ENCODE measurements at regions not wholly inside any gene's neighbourhood (a gene's known extent, or its start where the extent isn't known, plus 50 kb on each side); places are given as distances from the start of the nearest gene placed in this dataset.

DNA sequence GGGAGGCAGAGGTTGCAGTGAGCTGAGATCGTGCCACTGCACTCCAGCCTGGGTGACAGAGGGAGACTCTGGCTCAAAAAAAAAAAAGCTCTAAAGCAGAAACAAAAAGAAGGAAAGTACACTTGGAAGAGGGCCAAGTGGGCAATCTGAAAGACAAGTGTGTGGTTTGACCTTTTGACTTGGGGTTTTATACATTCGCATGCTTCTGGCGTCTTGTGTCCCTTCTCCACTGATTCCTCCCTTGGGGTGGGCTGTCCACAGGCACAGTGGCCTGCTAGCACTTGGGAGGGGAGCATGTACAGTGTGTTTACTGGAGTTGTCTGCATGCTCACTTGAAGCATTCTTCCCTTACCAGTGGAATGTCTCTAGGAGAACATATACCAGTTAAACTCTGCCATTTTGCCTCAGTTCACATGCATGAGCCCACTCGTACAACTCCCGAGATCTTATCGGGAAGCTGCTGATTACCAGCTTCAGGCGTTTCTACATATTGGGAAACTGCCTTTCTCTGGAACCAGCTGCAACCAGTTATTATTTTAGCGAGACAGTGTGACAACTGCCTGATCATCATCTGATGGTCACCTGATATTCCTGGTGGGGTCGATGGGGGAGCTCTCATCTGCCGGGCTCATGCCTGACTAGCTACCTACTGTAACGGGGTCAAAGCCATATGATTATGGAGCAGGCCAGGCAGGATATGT is 113.5 kb upstream of the ZNF678 start:
- DNase-seq, result no peak

DNA sequence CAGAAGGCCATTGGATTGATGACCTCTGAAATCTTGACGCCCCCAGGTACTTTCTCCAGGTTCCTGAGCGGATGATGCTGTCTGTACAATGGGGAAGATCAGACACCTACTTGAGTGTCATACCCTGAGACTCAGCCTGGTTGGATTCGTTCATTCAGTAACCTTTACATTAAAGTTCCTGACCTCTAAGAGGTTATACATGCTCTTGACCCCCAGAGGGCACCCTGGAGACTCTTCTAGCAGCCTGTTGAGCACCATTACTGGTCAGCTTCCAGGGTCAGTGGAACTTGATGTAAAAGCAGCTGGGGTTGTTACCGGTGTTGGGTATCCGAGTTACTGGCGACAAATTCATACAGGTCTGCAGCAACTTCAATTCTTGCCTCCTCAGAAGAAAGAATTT is 114.3 kb upstream of the ZNF678 start:
- DNase-seq, result peak; percentile 49 to 55

DNA sequence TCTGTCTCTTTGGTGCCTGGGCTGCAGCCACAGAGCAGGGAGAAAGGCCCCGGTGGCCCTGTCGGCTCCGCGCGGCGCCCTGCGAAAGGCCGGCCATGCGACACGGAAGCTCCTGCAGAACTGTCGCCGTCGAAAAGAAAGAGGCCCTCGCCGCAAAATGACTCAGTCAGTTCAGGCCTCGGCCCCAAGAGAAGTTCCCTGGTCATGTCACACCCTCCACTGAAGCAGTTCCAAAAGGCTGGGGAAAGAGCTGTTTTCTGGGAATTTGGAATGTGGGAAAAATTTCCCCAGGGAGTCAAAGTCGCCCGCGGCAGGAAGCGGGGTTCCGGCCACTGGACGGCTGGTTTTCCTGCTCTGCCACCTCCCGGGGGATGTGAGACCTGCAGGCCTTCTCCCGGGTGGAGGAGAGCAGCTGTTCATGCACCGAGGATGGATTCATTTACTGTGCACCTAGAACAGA is 115.8 kb upstream of the ZNF678 start:
- peak; percentile 18 to 40 for DNase-seq

GRCh38 chr1:227445746-227446145 is 117.6 kb upstream of the ZNF678 start:
- DNase-seq, result no peak

- DNase-seq, result no peak
These were observed 118.2 kb upstream of the ZNF678 start for GRCh38 chr1:227445092-227445674.

DNA sequence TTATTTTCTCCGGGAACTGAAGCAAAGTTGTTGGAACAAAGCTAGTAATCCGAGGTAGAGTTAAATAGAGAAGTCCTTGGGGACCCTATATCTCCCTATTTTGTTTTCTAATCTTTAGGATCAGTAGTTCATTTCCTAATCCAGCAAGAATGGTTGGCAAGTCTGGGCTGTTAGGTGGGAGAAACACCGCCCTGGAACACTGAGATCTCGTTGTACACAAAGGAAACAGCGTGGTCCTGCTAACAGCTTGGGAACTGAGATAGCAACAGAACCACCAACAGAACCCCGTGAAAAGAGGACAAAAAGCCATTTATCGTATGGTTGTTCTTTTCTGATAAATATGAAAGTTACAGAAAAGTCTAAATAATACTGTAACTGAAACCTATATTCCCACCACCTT is 121.9 kb upstream of the CDC42BPA start:
- no peak for DNase-seq

DNA sequence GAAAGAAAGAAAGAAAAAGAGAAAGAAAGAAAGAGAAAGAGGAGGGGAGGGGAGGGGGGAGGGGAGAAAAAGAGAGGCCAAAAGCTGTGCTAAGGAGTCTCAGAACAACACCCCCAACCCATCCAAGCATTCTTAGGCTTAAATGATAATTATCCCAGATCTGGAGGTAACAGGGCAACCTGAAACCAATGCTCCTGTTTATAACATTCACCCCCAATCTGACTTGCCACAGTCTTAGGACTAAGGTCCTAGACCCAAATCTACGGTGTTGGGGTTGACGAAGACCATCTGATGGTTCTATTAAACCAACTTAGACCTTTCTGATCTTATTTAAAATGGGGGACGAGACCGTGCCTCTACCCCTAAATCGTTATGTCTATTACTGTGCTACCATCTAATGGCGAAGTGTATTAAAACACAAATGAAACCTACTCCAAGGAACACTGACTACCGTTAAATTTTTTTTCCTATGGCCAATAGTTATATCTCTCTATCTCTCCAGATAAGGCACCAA is 119.3 kb upstream of the CDC42BPA start:
- peak; percentile 40 to 61 for DNase-seq

DNA sequence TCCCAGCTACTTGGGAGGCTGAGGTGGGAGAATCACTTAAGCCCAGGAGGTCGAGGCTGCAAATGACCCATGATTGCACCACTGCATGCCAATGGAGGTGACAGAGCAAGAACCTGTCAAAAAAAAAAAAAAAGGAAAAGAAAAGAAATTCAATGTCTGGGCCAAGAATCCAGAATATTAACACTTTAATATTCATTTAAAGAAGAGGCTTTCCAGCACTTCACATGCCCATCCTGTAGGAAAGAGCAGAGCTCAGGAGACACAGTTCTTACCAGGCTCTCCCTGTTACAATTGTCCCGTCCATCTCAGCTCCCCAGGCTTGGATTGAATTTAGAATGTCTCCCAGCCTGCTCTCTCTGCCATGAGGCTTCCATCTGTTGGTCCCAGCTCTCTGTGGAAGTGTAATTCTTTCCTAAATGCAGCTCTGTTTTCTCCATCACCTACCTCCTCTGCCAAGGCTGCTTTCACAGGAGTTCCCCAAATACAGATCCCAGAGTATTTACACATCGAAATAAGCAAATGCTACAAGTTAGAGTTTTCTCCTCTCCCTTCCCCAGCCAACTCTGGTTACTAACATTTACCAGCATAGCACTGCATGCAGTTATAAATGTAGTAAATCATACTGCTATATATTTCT is 116.6 kb upstream of the CDC42BPA start:
- DNase-seq, result no peak

- no peak for DNase-seq
These were observed 115.5 kb upstream of the CDC42BPA start for GRCh38 chr1:227433663-227434341.

GRCh38 chr1:227432981-227433380 is 114.7 kb upstream of the CDC42BPA start:
- DNase-seq, result no peak

- DNase-seq, result no peak
These were observed 113.9 kb upstream of the CDC42BPA start for GRCh38 chr1:227432181-227432535.

DNA sequence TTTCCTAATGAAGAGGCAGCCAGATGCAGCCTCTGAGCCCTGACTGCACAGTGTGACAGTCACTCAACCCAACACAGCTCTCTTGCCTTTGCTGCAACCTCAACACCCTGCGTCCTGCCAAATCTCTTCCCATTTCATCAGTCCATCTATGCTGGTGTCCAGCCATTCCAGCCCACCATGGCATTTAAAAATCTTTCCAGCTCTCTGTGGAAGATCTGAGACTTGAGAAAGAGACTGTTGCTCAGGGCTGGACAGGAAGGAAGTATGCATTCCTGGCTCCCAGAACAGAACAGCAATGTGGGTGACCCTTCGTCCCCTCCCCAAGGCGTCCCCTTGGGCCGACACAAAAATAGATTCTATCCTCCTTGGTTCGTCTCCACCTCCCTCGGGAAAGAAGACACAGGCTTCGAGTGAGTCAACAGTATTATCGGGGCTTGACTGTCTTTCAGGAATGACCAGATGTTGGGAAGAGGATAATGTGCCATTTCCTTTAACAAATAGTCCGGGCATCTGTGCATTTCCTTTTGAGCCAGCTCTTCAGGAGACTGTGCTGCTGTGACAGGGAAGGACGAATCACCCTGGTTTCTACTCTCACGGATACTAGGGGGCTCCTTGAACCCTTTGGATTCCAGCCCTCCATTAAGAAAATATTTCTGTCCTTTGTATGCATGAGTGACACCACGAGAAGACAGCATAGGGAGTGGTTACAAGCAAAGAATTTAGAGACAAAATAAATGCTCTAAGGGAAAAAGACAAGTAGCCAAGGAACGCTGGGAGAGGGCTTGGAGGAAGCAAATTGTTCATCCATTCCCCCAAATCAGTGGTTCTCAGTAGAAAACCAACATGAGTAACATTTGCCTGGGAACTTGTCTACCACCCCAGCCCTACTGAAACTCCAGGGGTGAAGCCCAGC is 111.4 kb upstream of the CDC42BPA start:
- DNase-seq, result no peak

- DNase-seq, result peak; percentile 18 to 39
These were observed 110.5 kb upstream of the CDC42BPA start for GRCh38 chr1:227428803-227429202.

DNA sequence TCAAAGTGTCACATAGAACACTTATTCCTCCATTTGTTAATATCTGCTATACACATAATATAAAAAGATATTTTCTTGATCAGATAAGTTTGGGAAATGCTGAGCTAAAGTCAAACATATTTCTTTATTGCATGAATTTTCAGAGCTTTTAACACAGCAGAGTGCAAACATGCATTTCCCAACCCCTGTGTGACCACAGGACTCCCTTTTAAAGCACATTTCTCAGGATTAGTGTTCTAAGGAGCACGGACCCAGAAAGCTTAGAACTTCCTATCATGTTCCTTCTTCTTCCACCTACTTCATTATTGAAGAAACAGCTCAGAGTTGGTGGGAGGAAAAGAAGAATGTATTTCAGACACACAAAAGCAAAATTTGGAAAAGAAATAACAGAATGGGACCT is 109.1 kb upstream of the CDC42BPA start:
- no peak for DNase-seq

DNA sequence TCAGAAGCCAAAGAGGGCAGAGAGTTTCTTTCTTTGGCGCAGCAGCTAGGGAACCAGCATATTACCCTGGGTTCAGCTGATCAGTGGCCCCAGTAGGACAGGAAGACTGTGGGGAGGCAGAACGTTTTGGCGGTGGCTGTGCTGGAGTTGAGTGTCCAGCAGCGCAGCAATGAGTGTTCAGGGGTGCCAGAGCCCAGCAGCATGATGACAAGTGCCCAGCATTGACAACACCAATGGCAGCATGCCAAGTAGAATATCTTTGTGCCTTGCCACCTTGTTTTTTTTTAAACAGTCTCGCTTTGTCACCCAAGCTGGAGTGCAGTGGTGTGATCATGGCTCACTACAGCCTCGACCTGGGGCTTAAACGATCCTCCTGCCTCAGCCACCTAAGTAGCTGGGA is 106.7 kb upstream of the CDC42BPA start:
- DNase-seq, result peak in 1 of 2 experiments; percentile 16

GRCh38 chr1:227424159-227424680 is 105.9 kb upstream of the CDC42BPA start:
- no peak for DNase-seq

- DNase-seq, result no peak
These were observed 104.3 kb upstream of the CDC42BPA start for GRCh38 chr1:227422581-227422980.

DNA sequence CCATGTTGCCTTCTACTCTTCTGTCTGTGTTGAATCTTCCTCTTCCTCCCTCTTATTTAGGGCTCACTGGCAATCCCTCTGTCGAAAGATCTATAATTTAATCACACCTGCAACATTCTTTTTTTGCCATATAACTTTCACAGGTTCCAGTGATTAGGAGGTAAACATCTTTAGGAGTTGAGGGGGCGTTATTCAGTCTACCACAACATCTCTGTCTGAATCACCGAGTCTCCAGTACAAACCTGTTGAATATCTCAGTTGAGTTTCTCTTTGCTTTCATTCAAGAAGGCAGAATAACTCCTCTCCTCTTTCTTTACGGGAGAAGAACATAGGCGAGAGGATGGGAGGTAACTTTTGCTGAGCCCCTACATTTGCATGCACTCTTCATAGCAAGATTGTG is 101.9 kb upstream of the CDC42BPA start:
- DNase-seq, result no peak

- no peak for DNase-seq
These were observed 99.6 kb upstream of the CDC42BPA start for GRCh38 chr1:227417756-227418480.

DNA sequence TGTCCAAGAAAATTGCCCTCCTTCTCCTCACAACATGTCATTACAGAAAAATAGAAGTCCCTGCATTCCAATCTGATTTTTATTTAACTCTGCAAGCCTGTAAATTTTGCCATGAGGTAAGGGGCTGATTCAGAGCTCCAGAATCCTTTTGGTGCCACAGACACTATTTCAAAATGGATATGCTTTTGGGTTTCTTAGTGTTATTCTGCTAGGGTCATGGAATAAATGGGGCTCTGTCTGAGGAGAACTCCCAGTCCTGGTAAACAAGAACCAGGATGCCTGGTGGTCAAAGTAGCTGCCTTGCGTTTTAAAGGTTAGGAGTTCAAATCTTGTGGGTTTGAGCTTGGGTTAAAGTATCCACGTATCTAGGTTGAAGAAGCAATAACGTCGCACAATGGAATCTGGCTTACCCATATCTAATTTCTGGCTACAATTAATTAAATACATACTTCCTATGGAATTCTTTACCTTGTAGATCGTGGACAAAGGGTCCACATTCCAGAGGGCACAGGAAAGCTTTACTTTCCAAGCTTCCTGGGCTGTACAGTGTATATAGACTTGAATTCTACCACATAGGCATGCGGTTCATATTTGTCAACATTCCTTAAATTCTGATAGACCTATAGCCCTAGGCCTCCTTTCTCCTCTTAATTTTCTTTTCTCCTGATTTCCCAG is 98.0 kb upstream of the CDC42BPA start:
- no peak for DNase-seq
